HEK293 (cell line): ENCODE measurements at regions not wholly inside any gene's neighbourhood (a gene's known extent, or its start where the extent isn't known, plus 50 kb on each side); places are given as distances from the start of the nearest gene placed in this dataset.

ENCODE experiments used
- CTCF ChIA-PET: fragments of 350-600 bp; formaldehyde crosslinking; extraction: SDS; loops from one replicate; lab custom pipeline; 2021; ENCODE audit warnings: antibody characterized with exemption; lab: Yijun Ruan, JAX
- POLR2A ChIA-PET: fragments of 300-600 bp; formaldehyde crosslinking; extraction: SDS; loops from one replicate; lab custom pipeline; 2020; ENCODE audit warnings: antibody characterized with exemption, inconsistent platforms; lab: Yijun Ruan, JAX
- H3K27ac ChIP-seq: fragments of 200-500 bp; sonication (Bioruptor generic); 2 replicates; pipeline ENCODE4 v1.5.1; 2014; ENCODE audit warnings: low read depth, low read length, control low read depth, inconsistent platforms; ENCODE audit errors: extremely low read depth
- H3K36me3 ChIP-seq, 2 experiments: fragments of 200-500 bp in 1 of 2; sonication (Bioruptor generic) in 1 of 2; 1 replicate in 1 of 2; 2 replicates in 1 of 2; pipeline ENCODE4 v1.5.1; 2014 to 2017; ENCODE audit warnings: inconsistent platforms in 2 of 2, low read length in 2 of 2; ENCODE audit not compliant: control insufficient read depth in 2 of 2, insufficient read depth in 1 of 2
- H3K4me1 ChIP-seq: fragments of 200-500 bp; sonication (Bioruptor generic); 2 replicates; pipeline ENCODE4 v1.5.1; 2014; ENCODE audit warnings: mild to moderate bottlenecking, low read length, inconsistent platforms; ENCODE audit not compliant: control insufficient read depth, insufficient read depth
- H3K4me3 ChIP-seq: 2 replicates; pipeline ENCODE4 v1.5.1; 2011; ENCODE audit warnings: low read depth, mild to moderate bottlenecking, control low read depth, low read length, moderate library complexity
- H3K9me3 ChIP-seq: fragments of 200-500 bp; sonication (Bioruptor generic); 2 replicates; pipeline ENCODE4 v1.5.1; 2014; ENCODE audit warnings: low read depth, low read length, inconsistent platforms; ENCODE audit not compliant: control insufficient read depth, insufficient read depth
- BCL11A ChIP-seq: fragments of 450-650 bp; formaldehyde crosslinking; IDR thresholded peaks from 2 replicates; pipeline ENCODE4 v1.5.1; 2016; ENCODE audit warnings: low read depth, missing biosample characterization, missing genetic modification characterization
- FEZF1 ChIP-seq: fragments of 450-650 bp; formaldehyde crosslinking; IDR thresholded peaks from 2 replicates; pipeline ENCODE4 v1.5.1; 2016; ENCODE audit warnings: missing biosample characterization, missing genetic modification characterization
- IKZF3 ChIP-seq: fragments of 450-650 bp; IDR thresholded peaks from 2 replicates; pipeline ENCODE4 v1.5.0; 2018; ENCODE audit warnings: missing biosample characterization, mild to moderate bottlenecking, missing genetic modification characterization, moderate library complexity
- KLF16 ChIP-seq: fragments of 450-650 bp; formaldehyde crosslinking; IDR thresholded peaks from 2 replicates; pipeline ENCODE4 v1.5.1; 2017; ENCODE audit warnings: missing biosample characterization, missing genetic modification characterization
- PRDM2 ChIP-seq: fragments of 450-650 bp; formaldehyde crosslinking; IDR thresholded peaks from 2 replicates; pipeline ENCODE4 v1.5.1; 2016; ENCODE audit warnings: missing biosample characterization, missing genetic modification characterization, borderline replicate concordance
- TSHZ1 ChIP-seq: fragments of 450-650 bp; formaldehyde crosslinking; IDR thresholded peaks from 2 replicates; pipeline ENCODE4 v1.5.1; 2016; ENCODE audit warnings: missing biosample characterization, missing genetic modification characterization, borderline replicate concordance
- ZBTB10 ChIP-seq: fragments of 450-650 bp; formaldehyde crosslinking; IDR thresholded peaks from 2 replicates; pipeline ENCODE4 v1.5.1; 2016; ENCODE audit warnings: missing biosample characterization, missing genetic modification characterization
- ZFP41 ChIP-seq: fragments of 450-650 bp; formaldehyde crosslinking; IDR thresholded peaks from 2 replicates; pipeline ENCODE4 v1.5.1; 2016; ENCODE audit warnings: missing biosample characterization, missing genetic modification characterization, borderline replicate concordance
- ZNF121 ChIP-seq: fragments of 450-650 bp; formaldehyde crosslinking; IDR thresholded peaks from 2 replicates; pipeline ENCODE4 v1.5.1; 2016; ENCODE audit warnings: missing biosample characterization, missing genetic modification characterization
- ZNF133 ChIP-seq: fragments of 450-650 bp; formaldehyde crosslinking; IDR thresholded peaks from 2 replicates; pipeline ENCODE4 v1.5.1; 2016; ENCODE audit warnings: missing biosample characterization, missing genetic modification characterization
- ZNF2 ChIP-seq: fragments of 450-650 bp; formaldehyde crosslinking; IDR thresholded peaks from 2 replicates; pipeline ENCODE4 v1.5.1; 2016; ENCODE audit warnings: missing biosample characterization, missing genetic modification characterization
- ZNF211 ChIP-seq: fragments of 450-650 bp; formaldehyde crosslinking; IDR thresholded peaks from 2 replicates; pipeline ENCODE4 v1.5.1; 2016; ENCODE audit warnings: low read depth, missing biosample characterization, missing genetic modification characterization
- ZNF280C ChIP-seq: fragments of 450-650 bp; formaldehyde crosslinking; IDR thresholded peaks from 2 replicates; pipeline ENCODE4 v1.5.1; 2016; ENCODE audit warnings: missing biosample characterization, missing genetic modification characterization
- ZNF48 ChIP-seq: fragments of 450-650 bp; formaldehyde crosslinking; IDR thresholded peaks from 2 replicates; pipeline ENCODE4 v1.5.1; 2016; ENCODE audit warnings: missing biosample characterization, missing genetic modification characterization
- ZNF580 ChIP-seq: fragments of 450-650 bp; formaldehyde crosslinking; IDR thresholded peaks from 2 replicates; pipeline ENCODE4 v1.5.1; 2016; ENCODE audit warnings: missing biosample characterization, missing genetic modification characterization
- ZNF677 ChIP-seq: fragments of 450-650 bp; IDR thresholded peaks from 2 replicates; pipeline ENCODE4 v1.5.0; 2018; ENCODE audit warnings: missing biosample characterization, mild to moderate bottlenecking, missing genetic modification characterization, moderate library complexity
- ZNF701 ChIP-seq: fragments of 450-650 bp; formaldehyde crosslinking; IDR thresholded peaks from 2 replicates; pipeline ENCODE4 v1.5.1; 2016; ENCODE audit warnings: missing biosample characterization, missing genetic modification characterization
- ZNF830 ChIP-seq: fragments of 450-650 bp; IDR thresholded peaks from 2 replicates; pipeline ENCODE4 v1.5.0; 2018; ENCODE audit warnings: missing biosample characterization, missing genetic modification characterization, low read depth, mild to moderate bottlenecking, moderate library complexity
- ZSCAN4 ChIP-seq: fragments of 450-650 bp; formaldehyde crosslinking; IDR thresholded peaks from 2 replicates; pipeline ENCODE4 v1.5.1; 2017; ENCODE audit warnings: missing biosample characterization, missing genetic modification characterization

GRCh38 chr9:78985084-78985738, 586.6 kb upstream of the TLE4 start:
- no peaks in the 10 kb centered on the region for H3K9me3 ChIP-seq
- POLR2A ChIA-PET, result no interaction called here
- no peaks in the 10 kb centered on the region for H3K36me3 ChIP-seq
- no peak overlapping the region for H3K27ac ChIP-seq
- CTCF ChIA-PET, result no interaction called here
- no peak for TF ChIP-seq TSHZ1 (tag by site-specific recombination)
- TF ChIP-seq ZNF48, result no peak
- no peak for TF ChIP-seq ZNF211 (tag by site-specific recombination)
- no peak for TF ChIP-seq ZNF133 (tag by site-specific recombination)
- no peak for TF ChIP-seq ZNF677 (tag by site-specific recombination)
- TF ChIP-seq IKZF3 (tag by site-specific recombination), result no peak
- no peak for TF ChIP-seq ZNF121
- TF ChIP-seq ZNF701 (tag by site-specific recombination), result no peak
- TF ChIP-seq PRDM2, result no peak
- no peak for TF ChIP-seq ZNF280C
- TF ChIP-seq ZNF830 (tag by site-specific recombination), result no peak
- TF ChIP-seq ZBTB10, result no peak
- TF ChIP-seq ZNF580 (tag by site-specific recombination), result no peak
- TF ChIP-seq ZSCAN4 (tag by site-specific recombination), result no peak
- TF ChIP-seq KLF16 (tag by site-specific recombination), result no peak
- no peak for TF ChIP-seq ZNF2 (tag by site-specific recombination)
- TF ChIP-seq BCL11A (tag by site-specific recombination), result no peak
- no peak for TF ChIP-seq FEZF1 (tag by site-specific recombination)
- TF ChIP-seq ZFP41 (tag by site-specific recombination), result no peak
- H3K4me1 ChIP-seq, result no peaks in the 10 kb centered on the region
- no peak overlapping the region for H3K4me3 ChIP-seq
